ENCODE measurements at regions not wholly inside any gene's neighbourhood (a gene's known extent, or its start where the extent isn't known, plus 50 kb on each side); places are given as distances from the start of the nearest gene placed in this dataset.

DNA sequence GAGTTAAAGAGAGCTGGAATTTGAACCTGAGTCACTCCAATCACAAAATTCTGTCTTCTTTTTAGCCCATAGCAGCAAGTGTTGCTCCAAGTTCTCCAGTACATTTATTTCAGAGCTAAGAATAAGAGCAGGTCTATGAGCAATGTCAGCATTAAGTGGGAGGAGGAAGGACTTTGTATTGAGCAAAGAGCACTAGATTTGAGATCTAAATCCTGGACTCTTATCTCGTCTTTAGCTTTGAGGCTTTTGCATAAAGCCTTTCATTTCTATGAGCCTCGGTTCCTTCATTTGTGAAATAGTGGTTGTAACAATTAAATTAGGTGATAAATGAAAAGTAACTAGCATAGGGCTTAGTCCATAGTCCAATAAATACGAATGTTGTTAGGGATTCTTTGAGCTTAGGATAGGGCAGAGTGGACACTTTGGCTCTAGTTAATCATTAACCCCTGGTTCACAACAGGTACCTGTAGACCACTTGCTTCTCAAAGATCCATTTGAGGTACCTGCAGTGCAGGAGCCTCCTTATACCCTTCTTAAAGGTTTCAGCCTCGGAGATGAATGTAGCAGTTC, 464.1 kb upstream of the KLF4 start:
- ChIA-PET POLR2A (no interaction called here), CTCF (interaction anchor here (0.7 to 0.8 kb wide), 2 partner anchors 319 to 807 kb away, joined by 3 read pairs; no protein-coding TSS in a partner anchor)
- H3K4me3 ChIP-seq (ENCODE audit: low read depth, low read length), result no peak overlapping the region
- TF ChIP-seq, protein P1, sequence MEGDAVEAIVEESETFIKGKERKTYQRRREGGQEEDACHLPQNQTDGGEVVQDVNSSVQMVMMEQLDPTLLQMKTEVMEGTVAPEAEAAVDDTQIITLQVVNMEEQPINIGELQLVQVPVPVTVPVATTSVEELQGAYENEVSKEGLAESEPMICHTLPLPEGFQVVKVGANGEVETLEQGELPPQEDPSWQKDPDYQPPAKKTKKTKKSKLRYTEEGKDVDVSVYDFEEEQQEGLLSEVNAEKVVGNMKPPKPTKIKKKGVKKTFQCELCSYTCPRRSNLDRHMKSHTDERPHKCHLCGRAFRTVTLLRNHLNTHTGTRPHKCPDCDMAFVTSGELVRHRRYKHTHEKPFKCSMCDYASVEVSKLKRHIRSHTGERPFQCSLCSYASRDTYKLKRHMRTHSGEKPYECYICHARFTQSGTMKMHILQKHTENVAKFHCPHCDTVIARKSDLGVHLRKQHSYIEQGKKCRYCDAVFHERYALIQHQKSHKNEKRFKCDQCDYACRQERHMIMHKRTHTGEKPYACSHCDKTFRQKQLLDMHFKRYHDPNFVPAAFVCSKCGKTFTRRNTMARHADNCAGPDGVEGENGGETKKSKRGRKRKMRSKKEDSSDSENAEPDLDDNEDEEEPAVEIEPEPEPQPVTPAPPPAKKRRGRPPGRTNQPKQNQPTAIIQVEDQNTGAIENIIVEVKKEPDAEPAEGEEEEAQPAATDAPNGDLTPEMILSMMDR (IDR thresholded peaks at IDR 0.05; ENCODE audit: insufficient read depth, low read length, missing control alignments), result no peak
- DNase-seq (ENCODE audit: low read depth, low spot score), result no peak

DNA sequence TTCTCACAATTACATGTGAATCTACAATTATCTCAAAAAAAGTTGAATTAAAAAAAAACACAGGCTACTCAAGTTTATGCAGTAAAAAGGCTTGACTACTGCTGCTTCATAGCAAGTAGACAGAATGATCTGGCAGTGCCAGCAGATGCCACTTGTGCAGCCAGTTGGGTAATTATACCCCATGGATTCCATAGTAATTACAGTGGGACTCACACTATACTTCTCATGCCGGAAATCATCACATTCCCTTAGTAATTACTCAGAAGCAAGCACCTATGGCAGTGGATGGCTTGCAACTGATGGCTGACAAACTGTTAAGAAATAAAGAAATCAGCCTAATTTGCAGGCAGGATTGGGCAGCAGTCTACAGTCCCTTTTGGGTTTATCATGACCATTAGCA, 463.2 kb upstream of the KLF4 start:
- ChIA-PET CTCF (no interaction called here), POLR2A (no interaction called here)
- TF ChIP-seq, protein P1 (IDR thresholded peaks at IDR 0.05; ENCODE audit: insufficient read depth, low read length, missing control alignments), result no peak
- H3K4me3 ChIP-seq (ENCODE audit: low read depth, low read length), result no peak overlapping the region
- no peak for DNase-seq (ENCODE audit: low read depth, low spot score)

DNA sequence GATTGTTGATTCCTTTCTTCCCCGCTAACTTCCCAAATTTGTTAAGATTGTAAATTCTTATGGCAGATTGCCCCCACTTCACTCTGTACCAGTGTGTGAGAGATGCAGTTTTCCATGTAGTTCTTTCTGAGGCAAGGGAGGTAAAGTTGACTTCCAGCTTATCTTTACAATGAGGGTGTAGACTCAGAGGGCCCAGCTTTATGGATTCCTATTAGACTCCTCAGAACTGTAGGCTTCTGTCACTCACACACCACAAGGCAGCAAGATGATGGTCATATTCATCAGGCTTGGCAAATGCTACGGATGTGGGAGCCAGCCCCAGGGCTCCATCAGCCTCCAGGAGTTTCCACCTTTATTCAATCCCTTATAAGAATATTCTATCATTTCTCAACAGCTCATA, 461.9 kb upstream of the KLF4 start:
- H3K4me3 ChIP-seq (ENCODE audit: low read depth, low read length), result no peak overlapping the region
- ChIA-PET POLR2A (no interaction called here), CTCF (no interaction called here)
- TF ChIP-seq, protein P1 (IDR thresholded peaks at IDR 0.05; ENCODE audit: insufficient read depth, low read length, missing control alignments), result no peak
- DNase-seq (ENCODE audit: low read depth, low spot score), result no peak

DNA sequence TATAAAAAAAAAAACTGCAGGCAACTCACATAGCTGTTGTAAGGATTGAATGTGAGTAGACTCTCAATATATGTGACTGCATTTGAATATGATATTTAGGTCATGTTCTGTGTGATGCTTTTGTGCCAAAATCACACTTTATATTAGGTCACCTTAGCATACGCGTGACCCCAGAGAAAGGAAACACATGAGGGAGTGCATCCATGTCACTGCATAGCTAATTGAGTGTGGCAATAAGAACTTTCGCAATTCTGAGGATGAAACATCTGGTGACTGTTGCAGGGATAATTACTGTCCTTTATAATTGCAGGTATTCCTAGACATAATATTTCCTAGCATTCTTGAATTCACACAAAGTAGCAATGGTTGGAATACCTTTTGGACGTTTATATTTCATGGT, 459.5 kb upstream of the KLF4 start:
- TF ChIP-seq, protein P1 (IDR thresholded peaks at IDR 0.05; ENCODE audit: insufficient read depth, low read length, missing control alignments), result no peak
- no peak overlapping the region for H3K4me3 ChIP-seq (ENCODE audit: low read depth, low read length)
- CTCF ChIA-PET, result no interaction called here
- POLR2A ChIA-PET, result no interaction called here
- DNase-seq (ENCODE audit: low read depth, low spot score), result no peak

DNA sequence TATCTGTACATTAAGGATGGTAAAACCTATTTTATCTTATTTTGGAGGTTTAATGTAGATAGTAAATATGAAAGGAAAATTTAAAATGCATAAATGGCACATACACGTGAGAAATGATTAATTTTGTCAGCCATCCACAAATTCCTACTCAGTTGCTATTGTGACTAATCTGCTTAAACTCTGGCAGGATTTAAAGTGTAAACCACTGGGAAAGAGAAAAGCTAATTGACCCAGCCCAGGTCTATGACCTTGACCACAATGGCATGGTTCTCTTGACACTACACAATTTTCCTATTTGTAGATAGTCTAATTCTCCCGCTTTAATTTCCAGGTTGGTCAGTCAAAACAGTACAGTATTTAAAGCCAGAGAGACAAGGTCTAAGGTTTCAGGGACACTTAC, 459.0 kb upstream of the KLF4 start:
- TF ChIP-seq, protein P1 (IDR thresholded peaks at IDR 0.05; ENCODE audit: insufficient read depth, low read length, missing control alignments), result no peak
- POLR2A ChIA-PET, result no interaction called here
- no peak for DNase-seq (ENCODE audit: low read depth, low spot score)
- CTCF ChIA-PET, result no interaction called here
- H3K4me3 ChIP-seq (ENCODE audit: low read depth, low read length), result no peak overlapping the region

DNA sequence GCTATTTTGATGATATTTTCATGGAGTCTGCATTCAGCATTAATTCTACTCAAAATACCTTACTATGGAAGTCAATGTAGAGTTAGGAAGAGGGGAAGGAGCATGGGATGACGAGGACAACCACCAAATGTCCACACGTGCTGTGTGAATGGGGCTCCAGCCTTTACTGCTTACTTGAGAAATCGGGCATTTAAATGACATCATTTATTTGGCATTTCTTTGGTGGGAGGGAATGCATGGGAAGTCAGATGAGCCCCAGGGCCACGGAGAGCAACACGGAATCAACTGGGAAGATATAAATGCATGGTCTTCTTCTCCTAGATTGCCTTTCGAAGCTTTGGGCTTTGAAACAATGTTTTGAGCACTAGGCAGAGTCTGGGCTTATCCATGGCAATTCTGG, 458.5 kb upstream of the KLF4 start:
- no peak overlapping the region for H3K4me3 ChIP-seq (ENCODE audit: low read depth, low read length)
- TF ChIP-seq, protein P1 (IDR thresholded peaks at IDR 0.05; ENCODE audit: insufficient read depth, low read length, missing control alignments), result no peak
- POLR2A ChIA-PET, result no interaction called here
- no peak for DNase-seq (ENCODE audit: low read depth, low spot score)
- CTCF ChIA-PET, result no interaction called here
